Adrenal gland (tissue), 5 donors: ENCODE measurements at regions not wholly inside any gene's neighbourhood (a gene's known extent, or its start where the extent isn't known, plus 50 kb on each side); places are given as distances from the start of the nearest gene placed in this dataset.

Source experiments
- CTCF ChIP-seq, 6 experiments: fragments of 450-650 bp in 4 of 6; fragments of 200-600 bp in 2 of 6; sonication (generic) in 1 of 6; IDR thresholded peaks; 1 replicate in 5 of 6; 2 replicates in 1 of 6; pipeline versions ENCODE4 v1.5.1 to v1.8.0; 2016 to 2021; ENCODE audit warnings: antibody characterized with exemption in 6 of 6, mild to moderate bottlenecking in 2 of 6, moderate library complexity in 1 of 6
- POLR2A ChIP-seq, 2 donors: fragments of 450-650 bp; IDR thresholded peaks; one replicate each; pipeline ENCODE4 v1.6.1; 2017; ENCODE audit warnings: antibody characterized with exemption in 2 of 2, mild to moderate bottlenecking in 2 of 2, moderate library complexity in 1 of 2
- donor health status: DM: no; HTN: no; CAD: no.

- no peak for TF ChIP-seq CTCF (IDR thresholded peaks at IDR 0.05)
- TF ChIP-seq POLR2A (IDR thresholded peaks at IDR 0.05) = no peak
These were observed 345.8 kb downstream of the VRK1 start for GRCh38 chr14:97143011-97143410.
